ENCODE measurements at regions not wholly inside any gene's neighbourhood (a gene's known extent, or its start where the extent isn't known, plus 50 kb on each side); places are given as distances from the start of the nearest gene placed in this dataset.

DNA sequence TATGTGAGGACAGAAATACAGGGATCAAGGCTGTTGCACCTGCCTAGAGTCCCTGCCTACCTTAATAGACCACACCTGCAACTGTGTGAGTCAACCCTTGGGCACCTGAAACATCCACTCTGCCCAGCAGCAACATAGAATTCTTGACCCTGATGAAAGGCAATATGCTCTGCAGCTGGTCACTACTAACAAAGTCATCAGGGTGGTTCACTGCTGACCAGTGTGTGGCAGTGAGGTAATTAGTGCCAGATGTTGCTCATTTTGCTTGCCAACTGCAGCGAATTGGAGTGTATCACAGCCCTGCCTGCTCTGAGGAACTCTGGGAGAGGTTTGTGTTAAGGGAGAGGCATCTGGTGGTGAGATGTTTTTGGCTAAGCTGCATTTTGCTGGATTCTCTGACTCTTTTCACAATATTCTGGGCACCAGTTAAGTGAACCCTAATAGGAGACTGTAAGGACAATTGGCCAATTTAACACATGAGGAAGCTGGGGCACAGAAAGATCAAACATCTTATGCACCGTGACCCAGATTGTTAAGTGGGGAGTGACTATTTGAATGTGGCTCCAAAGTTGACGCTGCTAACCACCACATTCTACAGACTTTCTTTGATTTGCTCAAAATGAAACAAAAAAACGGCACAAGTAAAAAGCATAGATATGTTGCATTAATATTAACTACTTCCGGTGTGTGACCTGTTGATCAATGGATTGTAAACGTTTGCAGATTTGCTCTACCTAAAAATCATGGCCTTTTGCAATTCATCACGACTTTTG lies 61.9 kb upstream of the OPRM1 start:
- Histone ChIP-seq H3K36me3 (ENCODE audit: control insufficient read depth, insufficient read depth, low read length) (no peaks in the 10 kb centered on the region), H3K27ac (ENCODE audit: insufficient read depth, low read length) (no peak overlapping the region), H3K4me2 (ENCODE audit: extremely low read depth, insufficient read depth, low read length) (no peak overlapping the region), H3K9me3 (ENCODE audit: control insufficient read depth, insufficient read depth, low read depth, low read length) (no peaks in the 10 kb centered on the region), H3K79me2 (ENCODE audit: control insufficient read depth, insufficient read depth, low read length) (no peaks in the 10 kb centered on the region), H3K27me3 (ENCODE audit: control insufficient read depth, insufficient read depth, low read length) (no peaks in the 10 kb centered on the region), H3K9ac (ENCODE audit: insufficient read depth, low read length) (no peak overlapping the region), H4K20me1 (ENCODE audit: control insufficient read depth, extremely low read depth, insufficient read depth, low read length) (no peaks in the 10 kb centered on the region), H2AFZ (ENCODE audit: low read length) (no peak overlapping the region), H3K4me3 (replicated peaks in 1 of 4; ENCODE audit: control extremely low read depth in 1 of 4, insufficient read depth in 1 of 4, low read depth in 3 of 4, low read length in 4 of 4) (no peak overlapping the region), H3K4me1 (ENCODE audit: control insufficient read depth, extremely low read depth, insufficient read depth, low read length) (no peaks in the 10 kb centered on the region)
- TF ChIP-seq, protein P1, sequence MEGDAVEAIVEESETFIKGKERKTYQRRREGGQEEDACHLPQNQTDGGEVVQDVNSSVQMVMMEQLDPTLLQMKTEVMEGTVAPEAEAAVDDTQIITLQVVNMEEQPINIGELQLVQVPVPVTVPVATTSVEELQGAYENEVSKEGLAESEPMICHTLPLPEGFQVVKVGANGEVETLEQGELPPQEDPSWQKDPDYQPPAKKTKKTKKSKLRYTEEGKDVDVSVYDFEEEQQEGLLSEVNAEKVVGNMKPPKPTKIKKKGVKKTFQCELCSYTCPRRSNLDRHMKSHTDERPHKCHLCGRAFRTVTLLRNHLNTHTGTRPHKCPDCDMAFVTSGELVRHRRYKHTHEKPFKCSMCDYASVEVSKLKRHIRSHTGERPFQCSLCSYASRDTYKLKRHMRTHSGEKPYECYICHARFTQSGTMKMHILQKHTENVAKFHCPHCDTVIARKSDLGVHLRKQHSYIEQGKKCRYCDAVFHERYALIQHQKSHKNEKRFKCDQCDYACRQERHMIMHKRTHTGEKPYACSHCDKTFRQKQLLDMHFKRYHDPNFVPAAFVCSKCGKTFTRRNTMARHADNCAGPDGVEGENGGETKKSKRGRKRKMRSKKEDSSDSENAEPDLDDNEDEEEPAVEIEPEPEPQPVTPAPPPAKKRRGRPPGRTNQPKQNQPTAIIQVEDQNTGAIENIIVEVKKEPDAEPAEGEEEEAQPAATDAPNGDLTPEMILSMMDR (conservative IDR thresholded peaks at IDR 0.05 in 1 of 2, IDR thresholded peaks at IDR 0.05 in 1 of 2; ENCODE audit: low read depth in 1 of 2, low read length in 2 of 2) = no peak
- no peak for TF ChIP-seq EZH2 (IDR thresholded peaks at IDR 0.05; ENCODE audit: low read length, missing control alignments)
- peak; percentile 13 to 56 for DNase-seq (ENCODE audit: low read depth in 2 of 2)

DNA sequence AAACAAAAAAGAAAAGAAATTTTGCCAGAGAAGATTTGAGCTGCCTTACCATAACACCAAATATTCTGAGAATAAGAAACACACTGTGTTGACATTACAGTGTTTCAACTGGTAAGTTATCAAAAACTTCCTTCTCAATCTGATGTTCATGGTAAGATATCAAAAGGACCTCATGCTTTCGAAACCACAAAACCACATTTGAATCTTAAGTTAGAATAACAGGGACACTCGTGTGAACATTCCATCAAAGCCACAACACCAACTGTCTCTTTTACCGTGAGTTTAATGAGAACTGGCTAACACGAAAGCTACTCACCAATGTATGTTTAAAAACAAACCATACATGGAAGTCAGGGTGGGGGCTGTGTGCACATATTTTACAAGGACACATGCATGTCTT lies 73.0 kb upstream of the OPRM1 start:
- peak; percentile 18 to 47 for DNase-seq (ENCODE audit: low read depth in 2 of 2)

DNA sequence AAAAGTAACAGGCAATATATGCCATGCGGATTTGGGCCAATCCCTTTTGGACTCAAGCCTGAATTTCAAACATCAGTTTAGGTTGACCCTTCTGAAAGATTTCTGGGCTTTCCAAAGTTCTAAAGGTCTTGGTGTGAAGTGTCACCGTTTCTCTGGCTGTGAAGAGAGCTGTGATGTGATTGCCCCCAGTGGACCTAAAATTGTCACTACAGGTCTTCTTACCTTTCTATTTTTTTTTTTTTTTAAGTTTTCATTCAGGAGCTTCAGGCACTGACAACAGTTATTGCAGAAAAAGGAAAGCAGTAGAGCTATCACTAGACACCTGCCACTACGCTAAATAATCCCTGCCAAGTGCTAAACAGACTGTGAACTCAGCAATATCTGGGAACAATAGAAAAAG lies 75.7 kb upstream of the OPRM1 start:
- Histone ChIP-seq H3K4me3 (replicated peaks in 1 of 4; ENCODE audit: control extremely low read depth in 1 of 4, insufficient read depth in 1 of 4, low read depth in 3 of 4, low read length in 4 of 4) (no peak overlapping the region), H3K27me3 (ENCODE audit: control insufficient read depth, insufficient read depth, low read length) (no peaks in the 10 kb centered on the region), H3K27ac (ENCODE audit: insufficient read depth, low read length) (no peak overlapping the region), H3K4me2 (ENCODE audit: extremely low read depth, insufficient read depth, low read length) (no peak overlapping the region), H4K20me1 (ENCODE audit: control insufficient read depth, extremely low read depth, insufficient read depth, low read length) (no peaks in the 10 kb centered on the region), H3K9ac (ENCODE audit: insufficient read depth, low read length) (no peak overlapping the region), H3K36me3 (ENCODE audit: control insufficient read depth, insufficient read depth, low read length) (no peaks in the 10 kb centered on the region), H3K9me3 (ENCODE audit: control insufficient read depth, insufficient read depth, low read depth, low read length) (no peaks in the 10 kb centered on the region), H2AFZ (ENCODE audit: low read length) (no peak overlapping the region), H3K4me1 (ENCODE audit: control insufficient read depth, extremely low read depth, insufficient read depth, low read length) (no peaks in the 10 kb centered on the region), H3K79me2 (ENCODE audit: control insufficient read depth, insufficient read depth, low read length) (no peaks in the 10 kb centered on the region)
- TF ChIP-seq, protein P1 (conservative IDR thresholded peaks at IDR 0.05 in 1 of 2, IDR thresholded peaks at IDR 0.05 in 1 of 2; ENCODE audit: low read depth in 1 of 2, low read length in 2 of 2) = no peak
- TF ChIP-seq EZH2 (IDR thresholded peaks at IDR 0.05; ENCODE audit: low read length, missing control alignments) = no peak
- no peak for DNase-seq (ENCODE audit: low read depth in 2 of 2)

More for the DNA sequence above, 73.0 kb upstream of the OPRM1 start:
- Histone ChIP-seq H3K9ac (ENCODE audit: insufficient read depth, low read length) (no peak overlapping the region), H3K36me3 (ENCODE audit: control insufficient read depth, insufficient read depth, low read length) (no peaks in the 10 kb centered on the region), H3K9me3 (ENCODE audit: control insufficient read depth, insufficient read depth, low read depth, low read length) (no peaks in the 10 kb centered on the region), H3K79me2 (ENCODE audit: control insufficient read depth, insufficient read depth, low read length) (no peaks in the 10 kb centered on the region), H3K4me2 (ENCODE audit: extremely low read depth, insufficient read depth, low read length) (no peak overlapping the region), H2AFZ (ENCODE audit: low read length) (no peak overlapping the region), H3K27me3 (ENCODE audit: control insufficient read depth, insufficient read depth, low read length) (no peaks in the 10 kb centered on the region), H3K4me1 (ENCODE audit: control insufficient read depth, extremely low read depth, insufficient read depth, low read length) (no peaks in the 10 kb centered on the region), H3K4me3 (replicated peaks in 1 of 4; ENCODE audit: control extremely low read depth in 1 of 4, insufficient read depth in 1 of 4, low read depth in 3 of 4, low read length in 4 of 4) (no peak overlapping the region), H4K20me1 (ENCODE audit: control insufficient read depth, extremely low read depth, insufficient read depth, low read length) (no peaks in the 10 kb centered on the region), H3K27ac (ENCODE audit: insufficient read depth, low read length) (no peak overlapping the region)
- TF ChIP-seq, protein P1 (conservative IDR thresholded peaks at IDR 0.05 in 1 of 2, IDR thresholded peaks at IDR 0.05 in 1 of 2; ENCODE audit: low read depth in 1 of 2, low read length in 2 of 2) = no peak
- TF ChIP-seq EZH2 (IDR thresholded peaks at IDR 0.05; ENCODE audit: low read length, missing control alignments) = no peak

Measured in fibroblast of lung (primary cell).